HepG2 (cell line): ENCODE measurements at regions not wholly inside any gene's neighbourhood (a gene's known extent, or its start where the extent isn't known, plus 50 kb on each side); places are given as distances from the start of the nearest gene placed in this dataset.

Source experiments
- AKNA ChIP-seq: sonication (generic); formaldehyde crosslinking; IDR thresholded peaks from 2 replicates; pipeline ENCODE4 v1.4.0; 2020; ENCODE audit warnings: missing genetic modification reagents, borderline replicate concordance
- DMAP1 ChIP-seq: IDR thresholded peaks from 2 replicates; pipeline ENCODE4 v1.6.1; 2016
- DNMT1 ChIP-seq: sonication (generic); formaldehyde crosslinking; IDR thresholded peaks from 2 replicates; pipeline ENCODE4 v1.5.1; 2020; ENCODE audit warnings: mild to moderate bottlenecking, missing genetic modification reagents
- EHMT2 ChIP-seq: fragments of 200-600 bp; sonication (generic); IDR thresholded peaks from 2 replicates; pipeline ENCODE4 v1.7.0; 2017; ENCODE audit warnings: antibody characterized with exemption, low read depth, low read length, borderline replicate concordance
- ESRRA ChIP-seq: sonication (generic); formaldehyde crosslinking; IDR thresholded peaks from 2 replicates; pipeline ENCODE4 v1.5.1; 2020; ENCODE audit warnings: mild to moderate bottlenecking, low read depth, missing genetic modification reagents
- MAF1 ChIP-seq: sonication (generic); formaldehyde crosslinking; IDR thresholded peaks from 2 replicates; pipeline ENCODE4 v1.5.0; 2020; ENCODE audit warnings: missing genetic modification reagents, borderline replicate concordance
- NFRKB ChIP-seq: fragments of 450-650 bp; IDR thresholded peaks from 2 replicates; pipeline ENCODE4 v1.6.1; 2017
- NR2F1 ChIP-seq, 2 experiments: fragments of 450-650 bp in 1 of 2; formaldehyde crosslinking in 1 of 2; IDR thresholded peaks; 2 replicates each; pipeline versions ENCODE4 v1.5.0 to v1.6.1; 2016 to 2020; ENCODE audit warnings: mild to moderate bottlenecking in 1 of 2, missing compliant biosample characterization in 1 of 2, missing genetic modification reagents in 1 of 2, moderate library complexity in 1 of 2
- PRMT3 ChIP-seq: sonication (generic); formaldehyde crosslinking; IDR thresholded peaks from 2 replicates; pipeline ENCODE4 v1.8.1; 2022; ENCODE audit warnings: low read depth, mild to moderate bottlenecking, moderate library complexity, missing genetic modification reagents, borderline replicate concordance
- TAF1 ChIP-seq: sonication (generic); formaldehyde crosslinking; IDR thresholded peaks from 2 replicates; pipeline ENCODE4 v1.4.0; 2020; ENCODE audit warnings: missing genetic modification reagents
- ZBTB4 ChIP-seq: sonication (generic); formaldehyde crosslinking; IDR thresholded peaks from 2 replicates; pipeline ENCODE4 v1.4.0; 2020; ENCODE audit warnings: missing genetic modification reagents, mild to moderate bottlenecking, borderline replicate concordance
- ZFP36 ChIP-seq: fragments of 150-350 bp; IDR thresholded peaks from 2 replicates; pipeline ENCODE4 v1.6.1; 2018; ENCODE audit warnings: borderline replicate concordance, low read length, low read depth; ENCODE audit not compliant: partially characterized antibody
- ZNF276 ChIP-seq: sonication (generic); formaldehyde crosslinking; IDR thresholded peaks from 2 replicates; pipeline ENCODE4 v1.4.0; 2020; ENCODE audit warnings: mild to moderate bottlenecking, low read depth, missing genetic modification reagents
- ZNF33A ChIP-seq: sonication (generic); formaldehyde crosslinking; IDR thresholded peaks from 2 replicates; pipeline ENCODE4 v1.5.1; 2020; ENCODE audit warnings: missing genetic modification reagents, mild to moderate bottlenecking, moderate library complexity, borderline replicate concordance
- ZNF543 ChIP-seq: sonication (generic); formaldehyde crosslinking; IDR thresholded peaks from 2 replicates; pipeline ENCODE4 v1.4.0; 2020; ENCODE audit warnings: mild to moderate bottlenecking, missing genetic modification reagents
- ZNF546 ChIP-seq: sonication (generic); formaldehyde crosslinking; conservative IDR thresholded peaks from 2 replicates; pipeline ENCODE4 v1.8.1; 2023; ENCODE audit warnings: mild to moderate bottlenecking, missing genetic modification reagents
- TF ChIP-seq, protein P1 (sequence below): sonication (generic); formaldehyde crosslinking; conservative IDR thresholded peaks from 2 replicates; pipeline ENCODE4 v1.8.0; 2022; ENCODE audit warnings: low read depth, missing genetic modification reagents

DNA sequence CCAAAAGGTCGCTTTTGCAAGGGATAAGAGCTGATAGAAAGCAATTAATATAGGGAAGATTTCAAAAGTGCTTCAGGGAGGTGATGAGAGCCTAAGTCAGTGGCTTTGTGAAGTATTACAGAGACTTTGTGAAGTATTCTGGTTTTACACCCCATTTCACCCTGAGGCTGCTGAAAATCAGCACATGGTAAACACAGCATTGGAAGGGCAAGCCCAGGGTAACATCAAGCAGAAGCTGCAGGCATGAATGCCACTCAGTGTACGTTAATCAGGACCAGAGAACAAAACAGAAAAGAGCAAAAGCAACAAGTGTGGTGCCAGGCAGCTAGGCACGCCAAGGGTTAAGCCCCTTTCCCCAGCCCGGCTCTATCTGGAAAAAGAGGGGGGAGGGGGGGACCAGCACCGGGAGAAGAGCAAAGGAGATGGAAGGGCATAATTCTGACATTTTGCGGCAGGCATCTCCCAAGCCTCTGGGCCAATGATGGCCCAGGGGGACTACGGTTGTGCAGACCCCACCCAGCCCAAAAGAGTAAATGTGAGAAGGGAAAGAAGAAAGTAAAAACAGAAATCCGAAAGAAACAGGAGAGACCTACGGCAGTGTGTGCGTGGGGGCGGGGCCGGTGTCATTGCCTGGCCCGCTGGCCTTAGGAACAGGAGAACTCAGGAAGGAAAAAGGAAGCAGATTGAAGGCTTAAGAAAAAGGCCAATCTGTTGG, 58.9 kb downstream of the DHRS2 start (continued):
- no peak for TF ChIP-seq ZNF276 (CRISPR knock-in tag)
- TF ChIP-seq ZNF543 (CRISPR knock-in tag) = no peak
- no peak for TF ChIP-seq TAF1 (CRISPR knock-in tag)
- no peak for TF ChIP-seq EHMT2
- no peak for TF ChIP-seq MAF1 (CRISPR knock-in tag)
- no peak for TF ChIP-seq ZFP36
- no peak for TF ChIP-seq ESRRA (CRISPR knock-in tag)
- no peak for TF ChIP-seq NR2F1 (CRISPR knock-in tag; IDR thresholded peaks at IDR 0.05)
- no peak for TF ChIP-seq ZNF546
- TF ChIP-seq, protein P1, sequence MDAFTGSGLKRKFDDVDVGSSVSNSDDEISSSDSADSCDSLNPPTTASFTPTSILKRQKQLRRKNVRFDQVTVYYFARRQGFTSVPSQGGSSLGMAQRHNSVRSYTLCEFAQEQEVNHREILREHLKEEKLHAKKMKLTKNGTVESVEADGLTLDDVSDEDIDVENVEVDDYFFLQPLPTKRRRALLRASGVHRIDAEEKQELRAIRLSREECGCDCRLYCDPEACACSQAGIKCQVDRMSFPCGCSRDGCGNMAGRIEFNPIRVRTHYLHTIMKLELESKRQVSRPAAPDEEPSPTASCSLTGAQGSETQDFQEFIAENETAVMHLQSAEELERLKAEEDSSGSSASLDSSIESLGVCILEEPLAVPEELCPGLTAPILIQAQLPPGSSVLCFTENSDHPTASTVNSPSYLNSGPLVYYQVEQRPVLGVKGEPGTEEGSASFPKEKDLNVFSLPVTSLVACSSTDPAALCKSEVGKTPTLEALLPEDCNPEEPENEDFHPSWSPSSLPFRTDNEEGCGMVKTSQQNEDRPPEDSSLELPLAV (CRISPR knock-in tag) = no peak
- no peak for TF ChIP-seq ZNF33A
- TF ChIP-seq ZBTB4 (CRISPR knock-in tag) = no peak; the same call in 1 of the 2 replicates
- no peak for TF ChIP-seq NFRKB
- no peak for TF ChIP-seq PRMT3 (CRISPR knock-in tag)
- no peak for TF ChIP-seq AKNA (CRISPR knock-in tag)
- no peak for TF ChIP-seq DNMT1 (CRISPR knock-in tag)
- TF ChIP-seq DMAP1 (CRISPR knock-in tag) = no peak
